K562 (cell line): ENCODE measurements at regions not wholly inside any gene's neighbourhood (a gene's known extent, or its start where the extent isn't known, plus 50 kb on each side); places are given as distances from the start of the nearest gene placed in this dataset.
"Not testable (repeated sequence)": the region's sequence is repeated elsewhere in the genome, so short reads cannot be mapped to it uniquely, and the experiment has no call there.

Source experiments
- ATAC-seq: fragments of 200-7000 bp; cut with Tn5 transposase; 3 replicates; pipeline ENCODE4 v1.9.1; 2020; ENCODE audit warnings: moderate library complexity
- BruUV-seq: library from RNA; stranded (reverse); fragments of 400-500 nt; replicated peaks from 2 replicates; lab custom pipeline; 2021; lab: Mats Ljungman, UMichigan
- CTCF ChIA-PET: fragments of 300-600 bp; formaldehyde crosslinking; extraction: SDS; loops from one replicate; lab custom pipeline; 2021; ENCODE audit warnings: low intra/inter-chr PET ratio; lab: Yijun Ruan, JAX
- POLR2A ChIA-PET: fragments of 300-600, 350-650 bp; sonication (Branson Sonifier 250); formaldehyde crosslinking; extraction: SDS; loops from one replicate; lab custom pipeline; 2021; ENCODE audit warnings: antibody characterized with exemption, inconsistent platforms; lab: Yijun Ruan, JAX
- DNase-seq, 4 experiments: peaks; one replicate each; pipeline versions ENCODE4 v3.0.0 to v3.0.0-alpha.2; 2011 to 2018; ENCODE audit warnings: low spot score in 3 of 4, mixed read lengths in 3 of 4; ENCODE audit errors: extremely low read depth in 1 of 4
- FAIRE-seq: peaks from 2 replicates; lab custom pipeline; 2011; peaks lifted over from hg19 to GRCh38; lab: Jason Lieb, UNC
- H2AFZ ChIP-seq: 2 replicates; pipeline ENCODE4 v1.6.0; 2011; ENCODE audit warnings: low read depth, low read length, control low read depth, inconsistent platforms
- H3K27ac ChIP-seq: fragments of 200-600 bp; 3 replicates; pipeline ENCODE4 v1.8.0; 2011; ENCODE audit warnings: low read depth, mild to moderate bottlenecking, control low read depth, inconsistent platforms, low read length, moderate library complexity, mixed read lengths; ENCODE audit errors: extremely low read depth
- H3K27me3 ChIP-seq, 2 experiments: fragments of 300-600 bp in 1 of 2; 2 replicates in 1 of 2; 3 replicates in 1 of 2; pipeline versions ENCODE4 v1.6.0 to v1.8.0; 2011; ENCODE audit warnings: inconsistent platforms in 2 of 2, low read length in 2 of 2, mild to moderate bottlenecking in 1 of 2, mixed read lengths in 1 of 2, moderate library complexity in 1 of 2; ENCODE audit not compliant: control insufficient read depth in 2 of 2, insufficient read depth in 2 of 2
- H3K36me3 ChIP-seq: fragments of 300-600 bp; 3 replicates; pipeline ENCODE4 v1.8.0; 2011; ENCODE audit warnings: mild to moderate bottlenecking, low read length, inconsistent platforms; ENCODE audit not compliant: control insufficient read depth, insufficient read depth
- H3K4me1 ChIP-seq, 2 experiments: fragments of 200-600 bp in 1 of 2; replicated peaks in 1 of 2; 2 replicates in 1 of 2; 3 replicates in 1 of 2; pipeline versions ENCODE4 v1.5.1 to v1.8.0; 2011; ENCODE audit warnings: inconsistent platforms in 2 of 2, low read length in 2 of 2, mild to moderate bottlenecking in 1 of 2, mixed read lengths in 1 of 2, moderate library complexity in 1 of 2; ENCODE audit not compliant: control insufficient read depth in 2 of 2, insufficient read depth in 2 of 2
- H3K4me2 ChIP-seq: 2 replicates; pipeline ENCODE4 v1.6.1; 2011; ENCODE audit warnings: low read length, control low read depth, inconsistent platforms, mixed read lengths; ENCODE audit not compliant: insufficient read depth
- H3K4me3 ChIP-seq: fragments of 200-600 bp; sonication (generic), shearing (Covaris generic); 2 replicates; pipeline ENCODE4 v1.5.1; 2016; ENCODE audit warnings: control low read depth, inconsistent platforms
- H3K79me2 ChIP-seq: fragments of 200-600 bp; 3 replicates; pipeline ENCODE4 v1.8.0; 2011; ENCODE audit warnings: low read length, inconsistent platforms; ENCODE audit not compliant: control insufficient read depth, insufficient read depth
- H3K9ac ChIP-seq, 2 experiments: 2 replicates each; pipeline versions ENCODE4 v1.6.0 to v1.6.1; 2011; ENCODE audit warnings: low read depth in 2 of 2, low read length in 2 of 2, control low read depth in 1 of 2, inconsistent platforms in 1 of 2, mild to moderate bottlenecking in 1 of 2, mixed read lengths in 1 of 2; ENCODE audit not compliant: insufficient read depth in 1 of 2
- H3K9me1 ChIP-seq: one replicate; pipeline ENCODE4 v1.6.0; 2011; ENCODE audit warnings: inconsistent platforms, mild to moderate bottlenecking, low read length, moderate library complexity; ENCODE audit not compliant: control insufficient read depth, insufficient read depth
- H3K9me3 ChIP-seq: replicated peaks from 2 replicates; pipeline ENCODE4 v1.5.1; 2011; ENCODE audit warnings: low read depth, low read length, inconsistent platforms; ENCODE audit not compliant: control insufficient read depth, insufficient read depth
- H4K20me1 ChIP-seq: replicated peaks from 2 replicates; pipeline ENCODE4 v1.6.1; 2011; ENCODE audit warnings: low read length, inconsistent platforms, mixed read lengths; ENCODE audit not compliant: control insufficient read depth, insufficient read depth
- WGBS: fragments of 100-300 bp; shearing (Covaris generic); methylation state at CpG from one replicate; pipeline ENCODE4 v1.1.6; 2016; ENCODE audit warnings: low coverage, mixed read lengths; ENCODE audit not compliant: insufficient coverage; ENCODE audit errors: missing lambda C conversion rate; 5-methylcytosine and 5-hydroxymethylcytosine counted together
- in situ Hi-C: fragments of 300-500 bp; cut with MboI; formaldehyde crosslinking; loops from 4 replicates; pipeline ENCODE4 v1.15.0; 2018; ENCODE audit warnings: inconsistent platforms, mixed read lengths
- intact Hi-C: fragments of 100-400 bp; cut with micrococcal nuclease; formaldehyde crosslinking; loops from 2 replicates; pipeline ENCODE4 v1.14.2; 2022

DNA sequence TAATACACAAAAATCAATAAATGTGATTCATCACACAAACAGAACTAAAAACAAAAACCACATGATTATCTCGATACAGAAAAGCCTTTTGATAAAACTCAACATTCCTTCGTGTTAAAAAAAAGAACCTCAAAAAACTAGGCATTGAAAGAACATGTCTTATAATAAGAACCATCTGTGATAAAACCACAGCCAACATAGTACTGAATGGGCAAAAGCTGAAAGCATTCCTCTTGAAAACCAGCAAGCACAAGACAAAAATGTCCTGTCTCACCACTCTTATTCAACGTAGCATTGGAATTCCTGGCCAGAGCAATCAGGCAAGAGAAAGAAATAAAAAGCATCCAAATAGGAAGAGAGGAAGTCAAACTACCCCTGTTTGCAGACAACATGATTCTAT lies 49.9 kb upstream of the CROT start:
- H3K27me3 ChIP-seq, H3K36me3 ChIP-seq, H3K4me2 ChIP-seq, CTCF ChIA-PET, H3K9me3 ChIP-seq, H3K9ac ChIP-seq, H2AFZ ChIP-seq, DNase-seq, H3K79me2 ChIP-seq, intact Hi-C loops, POLR2A ChIA-PET, BruUV-seq, H4K20me1 ChIP-seq, in situ Hi-C loops, H3K27ac ChIP-seq, FAIRE-seq, H3K4me1 ChIP-seq, H3K9me1 ChIP-seq, H3K4me3 ChIP-seq, ATAC-seq: not testable (repeated sequence)
- 2% methylated on average over 3 of the region's 3 CpGs for WGBS
